ENCODE measurements at regions not wholly inside any gene's neighbourhood (a gene's known extent, or its start where the extent isn't known, plus 50 kb on each side); places are given as distances from the start of the nearest gene placed in this dataset.

DNA sequence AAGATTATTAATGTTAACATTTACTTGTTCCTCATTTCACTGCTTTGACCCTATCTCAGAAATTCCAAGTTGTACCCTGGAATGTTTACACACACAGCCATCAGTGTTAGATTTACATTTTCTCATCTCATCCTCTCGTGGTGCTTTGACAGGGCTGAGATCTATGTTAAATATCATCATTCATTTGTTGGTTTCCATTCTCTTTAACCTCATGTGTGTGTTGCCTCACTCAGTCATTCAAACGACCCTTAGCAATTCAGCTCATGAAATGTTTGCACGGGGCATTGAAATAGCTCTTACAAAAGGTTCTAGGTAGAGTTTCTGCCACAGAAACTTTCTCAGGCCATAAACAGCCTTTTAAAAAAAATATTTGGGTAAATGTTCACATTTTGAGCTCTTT, 369.6 kb upstream of the MAF start:
- Mint-ChIP-seq H3K4me1 (ENCODE audit: low read depth) (no peaks in the 10 kb centered on the region), H3K27ac (no peak overlapping the region), H3K27me3 (ENCODE audit: low read depth) (no peaks in the 10 kb centered on the region), H3K4me3 (no peak overlapping the region), H3K36me3 (ENCODE audit: low read depth) (no peaks in the 10 kb centered on the region), H3K9me3 (ENCODE audit: insufficient read depth) (no peaks in the 10 kb centered on the region)
- ChIA-PET CTCF (interaction anchor here (0.7 kb wide), 1 partner anchor 19 kb away, joined by 3 read pairs; no protein-coding TSS in a partner anchor), POLR2A (no interaction called here)
- DNase-seq (no peak), ATAC-seq (no peak)

DNA sequence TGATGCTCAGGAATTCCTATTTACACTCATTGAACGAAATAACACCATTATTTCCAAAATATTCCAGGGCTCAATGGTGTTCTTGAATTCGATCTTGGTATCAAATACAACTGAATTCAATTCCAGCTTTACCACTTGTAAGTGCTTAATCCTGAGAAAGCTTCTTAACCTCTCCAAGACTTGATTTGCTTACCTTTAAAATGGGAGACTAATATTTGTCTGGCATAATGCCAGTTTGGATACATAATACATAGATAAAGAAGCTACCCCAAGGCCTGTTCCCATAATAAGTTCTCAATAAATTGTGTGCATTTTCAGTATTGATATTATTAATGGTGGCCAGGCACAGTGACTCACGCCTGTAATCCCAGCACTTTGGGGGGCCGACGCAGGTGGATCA, 368.9 kb upstream of the MAF start:
- ATAC-seq (no peak), DNase-seq (no peak)
- ChIA-PET POLR2A (no interaction called here), CTCF (no interaction called here)
- H3K27me3 Mint-ChIP-seq (ENCODE audit: low read depth): no peaks in the 10 kb centered on the region
- H3K4me1 Mint-ChIP-seq (ENCODE audit: low read depth): no peaks in the 10 kb centered on the region
- H3K27ac Mint-ChIP-seq: no peak overlapping the region
- no peaks in the 10 kb centered on the region for H3K36me3 Mint-ChIP-seq (ENCODE audit: low read depth)
- no peaks in the 10 kb centered on the region for H3K9me3 Mint-ChIP-seq (ENCODE audit: insufficient read depth)
- no peak overlapping the region for H3K4me3 Mint-ChIP-seq

DNA sequence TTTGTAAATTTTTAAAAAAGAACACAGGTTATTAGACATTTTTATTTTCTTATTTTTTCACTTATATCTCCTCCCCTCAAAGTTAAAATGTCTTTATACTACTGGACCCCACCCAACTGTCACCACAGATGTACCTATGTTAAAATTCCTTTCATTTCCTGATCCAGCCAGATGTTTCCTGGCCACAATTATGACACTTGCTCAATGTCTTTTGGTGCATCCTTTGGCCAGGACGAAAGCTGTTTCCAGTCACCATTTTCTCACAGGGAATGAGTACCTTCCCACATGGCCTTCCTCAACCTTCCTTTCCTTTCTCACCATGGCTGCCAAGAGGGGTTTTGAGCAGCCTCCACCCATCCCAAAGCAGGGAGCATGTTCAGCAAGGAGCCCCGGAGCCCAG, 365.7 kb upstream of the MAF start:
- no peak overlapping the region for H3K27ac Mint-ChIP-seq
- no peak overlapping the region for H3K4me3 Mint-ChIP-seq
- no peak for ATAC-seq
- CTCF ChIA-PET: no interaction called here
- DNase-seq: no peak
- H3K9me3 Mint-ChIP-seq (ENCODE audit: insufficient read depth): no peaks in the 10 kb centered on the region
- H3K27me3 Mint-ChIP-seq (ENCODE audit: low read depth): peaks cover 2% of the 10 kb centered on the region
- POLR2A ChIA-PET: no interaction called here
- H3K4me1 Mint-ChIP-seq (ENCODE audit: low read depth): no peaks in the 10 kb centered on the region
- no peaks in the 10 kb centered on the region for H3K36me3 Mint-ChIP-seq (ENCODE audit: low read depth)

DNA sequence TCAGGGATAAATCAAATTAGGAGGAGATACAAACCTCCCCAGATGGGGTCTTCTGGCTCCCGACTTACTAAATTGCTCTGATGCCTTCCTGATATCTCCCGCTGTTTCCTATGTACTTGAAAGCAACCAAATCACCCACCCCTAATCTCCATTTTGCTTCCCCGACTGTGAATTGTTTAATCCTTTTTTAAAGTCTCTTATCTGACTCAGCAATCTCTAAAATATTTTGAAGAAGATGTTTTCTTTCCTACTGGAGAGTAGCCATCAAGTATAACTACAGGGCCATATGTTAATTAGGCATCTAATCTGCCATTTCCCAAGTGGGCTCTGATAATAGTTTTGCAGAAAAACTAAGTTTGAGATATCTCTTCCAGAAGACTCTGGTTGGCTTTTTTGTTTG, 365.2 kb upstream of the MAF start:
- Mint-ChIP-seq H3K27ac (no peak overlapping the region), H3K9me3 (ENCODE audit: insufficient read depth) (no peaks in the 10 kb centered on the region), H3K27me3 (ENCODE audit: low read depth) (peaks cover 2% of the 10 kb centered on the region), H3K4me1 (ENCODE audit: low read depth) (no peaks in the 10 kb centered on the region), H3K36me3 (ENCODE audit: low read depth) (no peaks in the 10 kb centered on the region), H3K4me3 (no peak overlapping the region)
- ATAC-seq (no peak), DNase-seq (no peak)
- ChIA-PET POLR2A (no interaction called here), CTCF (no interaction called here)

DNA sequence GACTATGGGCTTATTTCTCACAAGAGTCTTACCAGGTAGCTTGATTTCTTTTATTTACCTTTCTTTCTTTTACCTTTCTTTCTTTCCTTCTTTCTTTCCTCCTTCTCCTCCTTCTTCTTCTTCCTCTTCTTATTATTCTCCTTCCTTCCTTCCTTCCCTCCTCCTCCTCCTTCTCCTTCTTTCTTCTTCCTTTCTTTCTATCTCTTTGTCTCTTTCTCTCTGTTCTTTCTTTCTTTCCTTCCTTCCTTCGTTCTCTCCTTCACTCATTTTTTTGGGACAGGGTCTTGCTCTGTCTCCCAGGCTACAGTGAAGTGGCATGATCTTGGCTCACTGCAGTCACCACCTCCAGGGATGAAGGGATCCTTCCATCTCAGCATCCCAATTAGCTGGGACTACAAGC, 363.6 kb upstream of the MAF start:
- H3K36me3 Mint-ChIP-seq (ENCODE audit: low read depth): no peaks in the 10 kb centered on the region
- H3K9me3 Mint-ChIP-seq (ENCODE audit: insufficient read depth): no peaks in the 10 kb centered on the region
- H3K27me3 Mint-ChIP-seq (ENCODE audit: low read depth): peaks cover 2% of the 10 kb centered on the region
- ChIA-PET CTCF (no interaction called here), POLR2A (no interaction called here)
- H3K4me3 Mint-ChIP-seq: no peak overlapping the region
- H3K4me1 Mint-ChIP-seq (ENCODE audit: low read depth): no peaks in the 10 kb centered on the region
- no peak for ATAC-seq
- DNase-seq: no peak
- no peak overlapping the region for H3K27ac Mint-ChIP-seq

DNA sequence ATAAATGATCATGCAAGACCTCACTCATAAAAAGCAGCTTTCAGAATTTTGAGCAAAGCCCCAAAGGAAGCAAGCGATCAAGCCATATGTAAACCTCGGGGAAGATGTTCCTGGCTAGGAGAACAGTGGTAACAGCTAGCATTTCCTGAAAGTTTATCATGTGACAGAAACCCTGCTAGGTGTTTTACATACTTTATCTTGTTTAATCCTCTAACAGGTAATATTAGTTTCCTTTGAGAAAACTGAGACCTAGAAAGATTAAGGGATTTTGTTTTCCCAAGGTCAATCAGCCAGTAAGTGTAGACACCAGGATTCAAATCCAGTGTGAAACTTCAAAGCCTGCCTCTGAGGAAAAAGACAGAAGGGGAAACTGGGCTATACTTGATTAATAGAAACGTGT, 362.4 kb upstream of the MAF start:
- Mint-ChIP-seq H3K4me1 (ENCODE audit: low read depth) (no peaks in the 10 kb centered on the region), H3K4me3 (no peak overlapping the region), H3K9me3 (ENCODE audit: insufficient read depth) (no peaks in the 10 kb centered on the region), H3K36me3 (ENCODE audit: low read depth) (no peaks in the 10 kb centered on the region), H3K27ac (no peak overlapping the region), H3K27me3 (ENCODE audit: low read depth) (peaks cover 2% of the 10 kb centered on the region)
- ATAC-seq (no peak), DNase-seq (no peak)
- CTCF ChIA-PET: no interaction called here
- POLR2A ChIA-PET: no interaction called here

DNA sequence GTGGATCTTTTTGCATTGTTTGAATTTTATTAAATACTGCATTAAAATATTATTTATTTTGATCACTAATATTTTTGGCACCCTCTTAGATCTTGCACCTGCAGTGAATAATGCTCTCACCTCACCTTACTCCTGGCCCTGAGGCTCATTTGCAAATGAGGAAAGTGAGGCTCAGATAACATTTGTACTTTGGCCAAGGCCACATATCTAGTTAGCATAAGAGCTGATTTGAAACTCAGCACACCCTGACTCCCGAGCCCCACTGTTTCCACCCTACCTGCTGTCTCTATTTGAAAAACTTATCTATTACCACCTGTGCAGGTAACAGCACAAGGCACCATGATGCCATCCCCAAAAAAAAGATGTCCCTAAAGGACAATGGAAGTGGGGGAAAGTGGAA, 358.7 kb upstream of the MAF start:
- no peak overlapping the region for H3K27ac Mint-ChIP-seq
- no peak overlapping the region for H3K4me3 Mint-ChIP-seq
- H3K4me1 Mint-ChIP-seq (ENCODE audit: low read depth): no peaks in the 10 kb centered on the region
- no peaks in the 10 kb centered on the region for H3K36me3 Mint-ChIP-seq (ENCODE audit: low read depth)
- ATAC-seq: no peak
- POLR2A ChIA-PET: no interaction called here
- CTCF ChIA-PET: no interaction called here
- no peaks in the 10 kb centered on the region for H3K9me3 Mint-ChIP-seq (ENCODE audit: insufficient read depth)
- peaks cover 2% of the 10 kb centered on the region for H3K27me3 Mint-ChIP-seq (ENCODE audit: low read depth)
- DNase-seq: no peak

DNA sequence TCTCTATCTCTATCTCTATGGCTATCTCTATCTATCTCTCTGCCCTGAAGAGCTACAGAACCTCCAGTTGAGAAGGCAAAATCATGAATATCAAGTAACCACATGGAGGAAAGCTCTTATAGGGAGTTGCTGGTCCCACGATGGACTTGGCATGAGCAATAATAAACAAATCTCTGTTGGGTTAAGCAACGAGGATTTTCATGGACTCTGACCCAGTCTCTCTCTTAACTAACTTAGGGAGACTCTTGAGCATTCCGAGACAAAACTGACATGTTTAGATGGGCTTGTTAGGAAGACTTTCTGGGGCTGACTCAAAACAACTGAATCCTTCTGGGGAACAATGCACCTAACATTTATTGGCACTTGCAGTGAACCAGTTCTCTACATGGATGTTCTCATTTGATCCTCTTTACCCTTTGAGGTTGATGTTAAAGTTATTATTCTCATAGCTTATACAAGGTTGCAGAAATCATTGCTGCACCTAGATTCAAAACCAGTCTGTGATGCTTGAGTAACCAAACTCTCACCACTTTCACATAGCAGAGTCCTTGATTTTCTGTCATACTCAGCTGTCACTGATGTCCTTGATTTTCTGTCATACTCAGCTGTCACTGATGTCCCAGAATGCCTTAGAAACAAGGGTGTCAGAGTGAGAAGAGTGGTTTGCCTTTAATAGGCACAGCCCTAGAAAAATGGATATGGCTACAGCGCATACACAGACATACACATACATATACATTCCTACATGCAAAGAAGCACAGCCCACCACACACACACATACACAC, 354.6 kb upstream of the MAF start:
- ATAC-seq (no peak), DNase-seq (no peak)
- H3K36me3 Mint-ChIP-seq (ENCODE audit: low read depth): no peaks in the 10 kb centered on the region
- no peaks in the 10 kb centered on the region for H3K4me1 Mint-ChIP-seq (ENCODE audit: low read depth)
- POLR2A ChIA-PET: no interaction called here
- H3K27ac Mint-ChIP-seq: no peak overlapping the region
- H3K4me3 Mint-ChIP-seq: no peak overlapping the region
- no peaks in the 10 kb centered on the region for H3K9me3 Mint-ChIP-seq (ENCODE audit: insufficient read depth)
- CTCF ChIA-PET: no interaction called here
- H3K27me3 Mint-ChIP-seq (ENCODE audit: low read depth): no peaks in the 10 kb centered on the region

DNA sequence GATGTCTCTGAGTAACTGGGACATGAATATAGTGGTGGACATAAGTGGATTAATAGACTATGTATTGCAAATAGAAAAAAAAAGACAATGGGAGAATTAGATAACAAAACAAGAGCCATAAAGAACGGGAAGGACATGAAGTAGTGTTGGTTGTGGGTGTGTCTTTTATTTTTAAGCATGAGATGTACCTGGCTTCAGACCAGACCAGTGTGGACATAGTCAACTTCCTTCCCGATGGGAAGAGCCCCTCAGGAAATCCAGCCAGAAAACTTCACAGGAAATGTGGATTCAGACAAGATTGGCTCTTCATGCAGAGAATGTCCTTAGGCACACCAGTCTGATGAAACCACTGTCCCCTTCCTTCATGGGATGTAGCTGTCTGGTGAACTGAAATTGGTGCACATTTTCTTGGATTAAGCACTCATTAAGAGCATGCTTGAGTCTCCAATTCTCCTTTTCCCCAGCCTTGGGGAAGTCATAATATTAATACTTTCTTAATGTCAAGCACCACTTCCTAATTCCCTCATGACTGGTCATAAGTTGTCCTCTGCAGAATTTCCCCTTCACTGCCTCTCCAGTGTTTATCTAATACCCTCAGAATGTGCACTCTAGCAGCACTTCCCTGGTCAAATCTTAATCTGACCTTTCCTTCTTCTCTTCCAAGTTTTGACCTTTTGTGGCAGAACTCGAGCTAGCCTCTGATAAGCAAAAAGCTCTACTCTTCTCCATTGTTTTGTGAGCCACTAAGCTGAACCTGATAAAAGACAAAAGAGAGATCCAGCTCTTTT, 350.6 kb upstream of the MAF start:
- Mint-ChIP-seq H3K9me3 (ENCODE audit: insufficient read depth) (no peaks in the 10 kb centered on the region), H3K36me3 (ENCODE audit: low read depth) (no peaks in the 10 kb centered on the region)

DNA sequence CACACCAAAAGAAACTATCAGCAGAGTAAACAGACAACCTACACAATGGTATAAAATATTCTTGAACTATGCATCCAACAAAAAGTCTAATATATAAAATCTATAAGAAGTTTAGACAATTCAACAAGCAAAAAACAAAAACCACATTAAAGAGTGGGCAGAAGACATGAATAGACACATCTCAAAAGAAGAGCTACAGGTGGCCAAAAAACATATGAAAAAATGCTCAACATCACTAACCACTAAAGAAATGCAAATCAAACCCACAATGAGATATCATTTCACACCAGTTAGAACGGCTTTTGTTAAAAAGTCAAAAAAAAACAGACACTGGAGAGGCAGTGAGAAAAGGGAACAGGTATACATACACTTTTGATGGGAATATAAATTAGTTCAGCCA, 348.9 kb upstream of the MAF start:
- Mint-ChIP-seq H3K9me3 (ENCODE audit: insufficient read depth) (no peaks in the 10 kb centered on the region), H3K4me1 (ENCODE audit: low read depth) (no peaks in the 10 kb centered on the region), H3K27ac (no peak overlapping the region), H3K4me3 (no peak overlapping the region), H3K27me3 (ENCODE audit: low read depth) (peaks cover 3% of the 10 kb centered on the region), H3K36me3 (ENCODE audit: low read depth) (no peaks in the 10 kb centered on the region)
- POLR2A ChIA-PET: no interaction called here
- CTCF ChIA-PET: no interaction called here
- ATAC-seq (no peak), DNase-seq (no peak)

More for the DNA sequence above, 350.6 kb upstream of the MAF start:
- ChIA-PET CTCF (no interaction called here), POLR2A (no interaction called here)
- Mint-ChIP-seq H3K27ac (no peak overlapping the region), H3K4me3 (no peak overlapping the region), H3K27me3 (ENCODE audit: low read depth) (peaks cover 3% of the 10 kb centered on the region), H3K4me1 (ENCODE audit: low read depth) (no peaks in the 10 kb centered on the region)
- no peak for DNase-seq
- no peak for ATAC-seq

DNA sequence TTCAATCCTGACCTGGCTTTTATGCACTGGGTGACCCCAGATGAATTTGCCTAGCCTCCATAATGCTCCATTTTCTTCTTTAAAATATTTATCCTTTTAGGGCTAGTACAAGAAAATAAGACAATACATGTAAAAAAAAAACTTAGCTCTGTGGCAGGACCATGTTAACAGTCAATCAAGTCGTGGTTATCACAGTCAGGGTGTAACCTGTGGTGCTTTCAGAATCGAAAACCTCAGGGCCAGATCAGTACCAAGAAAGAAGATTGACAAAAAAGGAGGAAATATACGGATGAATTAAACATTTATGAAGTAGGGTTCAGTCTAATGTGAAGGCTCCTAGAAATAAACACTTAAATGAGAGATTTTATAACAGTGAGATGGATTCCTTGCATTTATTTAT, 347.2 kb upstream of the MAF start:
- CTCF ChIA-PET: no interaction called here
- POLR2A ChIA-PET: no interaction called here
- Mint-ChIP-seq H3K27me3 (ENCODE audit: low read depth) (peaks cover 3% of the 10 kb centered on the region), H3K4me1 (ENCODE audit: low read depth) (no peaks in the 10 kb centered on the region), H3K27ac (no peak overlapping the region), H3K4me3 (no peak overlapping the region), H3K36me3 (ENCODE audit: low read depth) (no peaks in the 10 kb centered on the region), H3K9me3 (ENCODE audit: insufficient read depth) (no peaks in the 10 kb centered on the region)
- DNase-seq (no peak), ATAC-seq (no peak)

DNA sequence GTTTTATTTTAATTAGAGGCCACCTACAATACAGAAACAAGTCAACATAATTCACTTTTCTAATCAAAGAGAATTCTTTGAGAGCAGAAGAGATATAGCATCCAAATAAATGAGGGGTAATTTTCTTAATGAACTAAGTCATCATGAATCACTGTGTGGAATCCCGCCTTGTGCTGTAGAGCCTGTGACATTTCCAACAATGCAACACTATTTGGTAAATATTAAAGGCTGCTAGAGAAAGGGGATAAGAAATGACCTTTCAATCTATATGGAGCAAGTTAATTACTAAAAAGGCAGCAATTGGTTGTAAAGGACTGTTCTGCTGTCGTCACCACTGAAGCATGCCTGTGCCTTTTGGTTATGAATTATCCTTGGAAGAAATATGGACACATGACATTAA, 345.7 kb upstream of the MAF start:
- POLR2A ChIA-PET: no interaction called here
- Mint-ChIP-seq H3K27me3 (ENCODE audit: low read depth) (peaks cover 3% of the 10 kb centered on the region), H3K4me1 (ENCODE audit: low read depth) (no peaks in the 10 kb centered on the region), H3K27ac (no peak overlapping the region), H3K9me3 (ENCODE audit: insufficient read depth) (no peaks in the 10 kb centered on the region), H3K4me3 (no peak overlapping the region), H3K36me3 (ENCODE audit: low read depth) (no peaks in the 10 kb centered on the region)
- ATAC-seq (no peak), DNase-seq (no peak)
- CTCF ChIA-PET: no interaction called here

DNA sequence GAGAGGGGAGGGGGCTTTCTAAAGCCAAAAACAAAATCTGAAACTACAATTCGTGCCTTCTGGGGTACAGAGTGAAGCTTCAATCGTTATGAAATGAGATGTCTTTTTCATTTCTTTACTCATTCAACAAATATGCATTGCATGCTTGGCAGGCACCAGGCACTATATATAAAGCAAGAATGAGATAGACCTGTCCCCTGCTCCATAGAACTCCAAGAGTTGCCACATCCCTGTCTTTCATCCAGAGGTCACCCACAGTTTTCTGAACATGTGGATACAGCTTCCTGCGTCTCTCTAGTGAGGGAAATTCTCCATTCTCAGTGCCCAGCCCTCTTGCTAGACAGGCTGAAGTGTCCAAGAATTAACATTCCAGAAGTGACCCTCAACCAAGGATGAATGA, 343.2 kb upstream of the MAF start:
- no peaks in the 10 kb centered on the region for H3K27me3 Mint-ChIP-seq (ENCODE audit: low read depth)
- ATAC-seq: no peak
- no peak for DNase-seq
- CTCF ChIA-PET: no interaction called here
- H3K36me3 Mint-ChIP-seq (ENCODE audit: low read depth): no peaks in the 10 kb centered on the region
- no peaks in the 10 kb centered on the region for H3K4me1 Mint-ChIP-seq (ENCODE audit: low read depth)
- POLR2A ChIA-PET: no interaction called here
- no peaks in the 10 kb centered on the region for H3K9me3 Mint-ChIP-seq (ENCODE audit: insufficient read depth)
- H3K4me3 Mint-ChIP-seq: no peak overlapping the region
- H3K27ac Mint-ChIP-seq: no peak overlapping the region
